AG09319 (cell line): ENCODE measurements at regions not wholly inside any gene's neighbourhood (a gene's known extent, or its start where the extent isn't known, plus 50 kb on each side); places are given as distances from the start of the nearest gene placed in this dataset.

ENCODE experiments used
- DNase-seq: peaks from one replicate; pipeline ENCODE4 v3.0.0-alpha.2; 2010; ENCODE audit warnings: low read depth; ENCODE audit errors: extremely low read depth
- TF ChIP-seq, protein P1 (sequence below): IDR thresholded peaks from 2 replicates; pipeline ENCODE4 v1.5.1; 2011; ENCODE audit warnings: low read depth, mild to moderate bottlenecking, inconsistent platforms, low read length, moderate library complexity

DNA sequence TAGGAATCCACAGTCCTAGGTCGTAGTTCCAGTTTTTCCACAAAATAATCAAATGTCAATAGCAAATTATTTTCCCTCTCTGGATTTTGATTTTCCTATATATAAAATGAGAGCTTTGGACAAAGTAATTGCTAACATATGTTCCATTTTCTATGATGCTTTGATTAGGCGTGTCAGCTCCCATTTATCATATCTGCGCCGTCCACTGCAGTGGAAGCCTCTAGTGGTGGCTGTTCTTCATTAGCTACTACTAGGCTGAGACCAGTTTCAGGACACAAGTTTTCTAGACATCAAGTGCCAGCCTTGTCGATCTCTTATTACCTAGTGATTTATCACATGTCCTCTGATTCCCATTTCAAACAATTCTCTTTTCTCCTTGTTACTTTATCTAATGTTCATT lies 271.5 kb downstream of the TUSC7 start:
- DNase-seq, result no peak
- TF ChIP-seq, protein P1, sequence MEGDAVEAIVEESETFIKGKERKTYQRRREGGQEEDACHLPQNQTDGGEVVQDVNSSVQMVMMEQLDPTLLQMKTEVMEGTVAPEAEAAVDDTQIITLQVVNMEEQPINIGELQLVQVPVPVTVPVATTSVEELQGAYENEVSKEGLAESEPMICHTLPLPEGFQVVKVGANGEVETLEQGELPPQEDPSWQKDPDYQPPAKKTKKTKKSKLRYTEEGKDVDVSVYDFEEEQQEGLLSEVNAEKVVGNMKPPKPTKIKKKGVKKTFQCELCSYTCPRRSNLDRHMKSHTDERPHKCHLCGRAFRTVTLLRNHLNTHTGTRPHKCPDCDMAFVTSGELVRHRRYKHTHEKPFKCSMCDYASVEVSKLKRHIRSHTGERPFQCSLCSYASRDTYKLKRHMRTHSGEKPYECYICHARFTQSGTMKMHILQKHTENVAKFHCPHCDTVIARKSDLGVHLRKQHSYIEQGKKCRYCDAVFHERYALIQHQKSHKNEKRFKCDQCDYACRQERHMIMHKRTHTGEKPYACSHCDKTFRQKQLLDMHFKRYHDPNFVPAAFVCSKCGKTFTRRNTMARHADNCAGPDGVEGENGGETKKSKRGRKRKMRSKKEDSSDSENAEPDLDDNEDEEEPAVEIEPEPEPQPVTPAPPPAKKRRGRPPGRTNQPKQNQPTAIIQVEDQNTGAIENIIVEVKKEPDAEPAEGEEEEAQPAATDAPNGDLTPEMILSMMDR, result no peak

DNA sequence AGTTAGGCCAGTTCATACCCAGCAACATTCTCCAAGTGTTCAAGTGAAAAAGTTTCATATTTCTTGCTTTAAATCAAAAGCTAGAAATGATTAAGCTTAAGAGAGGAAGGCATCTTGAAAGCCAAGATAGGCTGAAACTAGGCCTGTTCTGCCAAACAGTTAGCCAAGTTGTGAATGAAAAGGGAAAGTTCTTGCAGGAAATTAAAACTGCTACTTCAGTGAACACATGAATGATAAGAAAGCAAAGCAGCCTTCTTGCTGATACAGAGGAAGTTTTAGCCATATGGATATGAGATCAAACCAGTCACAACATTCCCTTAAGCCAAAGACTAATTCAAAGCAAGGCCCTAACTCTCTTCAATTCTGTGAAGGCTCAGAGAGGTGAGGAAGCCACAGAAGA lies 274.7 kb downstream of the TUSC7 start:
- no peak for DNase-seq
- TF ChIP-seq, protein P1, result no peak

DNA sequence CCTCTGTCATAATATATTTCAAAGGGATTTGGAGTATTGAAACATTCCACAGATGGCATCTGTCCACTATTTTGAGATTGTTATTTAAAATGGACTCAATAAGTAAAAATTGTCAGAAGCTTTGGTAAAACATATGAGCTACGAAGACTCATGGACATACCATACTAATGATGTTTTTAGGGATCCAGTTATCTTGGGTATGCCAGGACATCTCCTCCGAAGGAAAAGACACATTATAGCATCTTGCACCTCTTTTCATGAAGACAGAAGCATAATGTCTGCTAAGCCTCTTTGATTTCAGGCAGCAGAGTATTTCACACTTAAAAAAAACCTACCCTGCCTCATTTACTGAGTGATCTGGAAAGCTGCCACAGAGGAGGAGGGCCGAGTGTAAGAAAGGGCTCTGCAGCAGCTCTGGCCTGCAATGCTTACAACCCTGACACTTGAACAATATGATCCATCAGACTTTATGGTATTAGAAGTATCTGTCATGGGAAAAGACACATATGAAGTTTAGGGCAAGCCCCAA lies 284.8 kb downstream of the TUSC7 start:
- TF ChIP-seq, protein P1, result no peak
- DNase-seq, result no peak

DNA sequence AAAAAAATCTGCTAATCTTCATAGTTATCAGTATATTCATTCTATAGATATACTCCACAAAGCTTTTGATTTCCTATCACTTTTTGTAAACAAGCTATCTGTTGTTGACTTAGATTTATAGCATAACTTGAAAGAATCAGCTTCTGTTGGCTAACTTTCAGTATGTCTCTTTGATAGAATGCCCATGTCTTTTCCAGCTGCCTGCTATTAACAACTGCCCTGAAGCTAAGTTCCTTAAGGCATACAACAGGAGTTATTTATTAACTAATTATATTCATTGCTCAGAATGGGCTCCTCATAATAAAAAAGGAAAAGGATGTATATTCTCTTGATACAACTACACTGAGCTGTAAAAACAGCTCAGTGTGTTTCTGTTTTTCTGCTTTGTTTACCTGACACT lies 293.9 kb downstream of the TUSC7 start:
- DNase-seq, result no peak
- TF ChIP-seq, protein P1, result no peak

DNA sequence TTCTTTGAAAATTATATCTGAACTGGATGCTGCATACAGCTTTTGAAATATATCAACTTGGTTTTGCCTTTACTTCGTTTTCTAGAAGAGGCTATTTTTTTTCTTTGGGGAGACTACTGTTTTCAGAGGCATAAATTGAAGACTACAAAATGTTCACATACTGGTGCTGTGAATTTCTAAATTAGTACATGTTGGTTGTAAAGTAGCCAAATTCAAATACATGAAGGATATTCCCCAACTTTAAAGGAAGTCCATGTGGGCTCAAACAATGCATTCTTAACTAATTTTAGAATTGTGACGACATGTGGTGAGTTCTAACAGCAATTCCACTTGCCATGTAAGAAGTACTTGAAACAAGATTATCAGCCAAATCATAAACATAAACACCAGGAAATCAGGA lies 295.7 kb downstream of the TUSC7 start:
- TF ChIP-seq, protein P1, result no peak
- no peak for DNase-seq

DNA sequence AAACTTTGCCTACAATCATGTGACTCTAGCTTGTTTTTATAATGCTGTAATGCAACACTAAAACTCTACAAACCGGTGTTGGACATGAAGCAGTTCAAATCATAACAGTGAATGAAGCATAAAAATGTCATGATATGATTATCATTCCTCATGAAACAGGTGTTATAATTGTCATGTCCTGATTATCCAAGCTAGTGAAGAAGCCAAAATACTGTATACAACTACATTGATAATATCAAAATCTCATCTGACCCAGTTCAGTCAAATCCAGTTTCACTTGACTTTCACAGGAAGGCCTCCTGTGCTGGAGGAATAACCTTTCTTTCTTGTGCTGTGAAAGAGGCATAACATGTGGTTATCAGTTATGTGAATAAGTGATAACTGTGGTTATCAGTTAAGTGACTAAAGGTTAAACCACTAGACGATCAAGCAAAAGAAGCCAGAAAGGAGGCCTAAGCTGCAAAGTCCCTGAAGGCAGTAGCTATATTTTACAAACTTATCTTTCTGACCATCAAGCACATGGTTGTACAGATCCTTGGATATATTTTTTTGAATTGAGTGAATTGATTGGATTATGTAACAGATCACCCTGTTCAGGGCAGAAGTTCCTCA lies 296.4 kb downstream of the TUSC7 start:
- no peak for DNase-seq
- TF ChIP-seq, protein P1, result no peak

DNA sequence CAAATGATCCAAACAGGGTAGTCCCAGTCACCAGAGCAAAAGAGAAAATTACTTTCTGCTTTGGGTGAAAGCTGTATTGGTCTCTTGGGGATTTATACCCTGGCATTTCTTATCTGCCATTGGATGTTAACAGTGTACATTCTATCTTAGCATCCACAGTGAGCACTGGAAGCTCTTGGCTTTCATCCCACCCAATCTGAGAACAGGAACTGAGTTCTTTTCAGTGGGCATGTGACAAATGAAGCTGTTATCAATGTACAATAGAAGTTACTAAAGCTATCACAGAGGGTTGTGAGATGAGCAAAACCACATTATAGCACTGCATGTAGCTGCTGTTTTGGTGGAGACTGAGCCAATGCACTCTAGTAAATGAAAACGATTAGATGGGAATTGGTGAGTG lies 300.7 kb downstream of the TUSC7 start:
- DNase-seq, result no peak
- TF ChIP-seq, protein P1, result no peak
